ENCODE measurements at regions not wholly inside any gene's neighbourhood (a gene's known extent, or its start where the extent isn't known, plus 50 kb on each side); places are given as distances from the start of the nearest gene placed in this dataset.

DNA sequence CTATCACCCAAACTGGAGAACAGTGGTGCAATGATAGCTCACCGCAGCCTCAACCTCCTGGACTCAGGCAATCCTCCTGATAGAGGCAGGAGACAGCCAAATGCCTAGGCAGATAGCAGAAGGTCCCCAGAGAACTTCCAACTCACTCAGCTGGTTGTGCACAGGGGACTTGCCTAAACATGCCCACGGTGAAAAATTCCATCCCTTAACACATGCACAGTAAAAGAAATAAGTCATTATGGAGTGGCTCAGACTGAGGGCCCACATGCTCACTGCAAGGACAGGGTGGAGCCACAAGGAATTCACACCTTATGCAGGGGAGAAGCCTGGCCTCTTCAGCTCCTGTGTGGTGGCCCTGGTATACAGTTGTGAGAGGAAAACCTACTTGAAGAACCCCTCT, 525.8 kb upstream of the ATP2B1 start:
- H3K9me3 ChIP-seq, result no peaks in the 10 kb centered on the region
- H3K27ac ChIP-seq, result no peak overlapping the region
- no peaks in the 10 kb centered on the region for H3K36me3 ChIP-seq
- no peak for ATAC-seq
- no peaks in the 10 kb centered on the region for H3K4me1 ChIP-seq
- TF ChIP-seq POLR2AphosphoS5 (IDR thresholded peaks at IDR 0.05), result no peak
- no peak for TF ChIP-seq POLR2A (IDR thresholded peaks at IDR 0.05)
- TF ChIP-seq, protein P1, sequence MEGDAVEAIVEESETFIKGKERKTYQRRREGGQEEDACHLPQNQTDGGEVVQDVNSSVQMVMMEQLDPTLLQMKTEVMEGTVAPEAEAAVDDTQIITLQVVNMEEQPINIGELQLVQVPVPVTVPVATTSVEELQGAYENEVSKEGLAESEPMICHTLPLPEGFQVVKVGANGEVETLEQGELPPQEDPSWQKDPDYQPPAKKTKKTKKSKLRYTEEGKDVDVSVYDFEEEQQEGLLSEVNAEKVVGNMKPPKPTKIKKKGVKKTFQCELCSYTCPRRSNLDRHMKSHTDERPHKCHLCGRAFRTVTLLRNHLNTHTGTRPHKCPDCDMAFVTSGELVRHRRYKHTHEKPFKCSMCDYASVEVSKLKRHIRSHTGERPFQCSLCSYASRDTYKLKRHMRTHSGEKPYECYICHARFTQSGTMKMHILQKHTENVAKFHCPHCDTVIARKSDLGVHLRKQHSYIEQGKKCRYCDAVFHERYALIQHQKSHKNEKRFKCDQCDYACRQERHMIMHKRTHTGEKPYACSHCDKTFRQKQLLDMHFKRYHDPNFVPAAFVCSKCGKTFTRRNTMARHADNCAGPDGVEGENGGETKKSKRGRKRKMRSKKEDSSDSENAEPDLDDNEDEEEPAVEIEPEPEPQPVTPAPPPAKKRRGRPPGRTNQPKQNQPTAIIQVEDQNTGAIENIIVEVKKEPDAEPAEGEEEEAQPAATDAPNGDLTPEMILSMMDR (IDR thresholded peaks at IDR 0.05), result no peak
- no peak for TF ChIP-seq EP300 (IDR thresholded peaks at IDR 0.05)
- WGBS, 2 donors (ENCODE audit: low coverage in 1 of 2), result 100% methylated on average over 1 of the region's 2 CpGs; no CpG with 5 or more reads in 1 of the 2 donors
- no peak overlapping the region for H3K4me3 ChIP-seq
- H3K27me3 ChIP-seq, result no peaks in the 10 kb centered on the region

DNA sequence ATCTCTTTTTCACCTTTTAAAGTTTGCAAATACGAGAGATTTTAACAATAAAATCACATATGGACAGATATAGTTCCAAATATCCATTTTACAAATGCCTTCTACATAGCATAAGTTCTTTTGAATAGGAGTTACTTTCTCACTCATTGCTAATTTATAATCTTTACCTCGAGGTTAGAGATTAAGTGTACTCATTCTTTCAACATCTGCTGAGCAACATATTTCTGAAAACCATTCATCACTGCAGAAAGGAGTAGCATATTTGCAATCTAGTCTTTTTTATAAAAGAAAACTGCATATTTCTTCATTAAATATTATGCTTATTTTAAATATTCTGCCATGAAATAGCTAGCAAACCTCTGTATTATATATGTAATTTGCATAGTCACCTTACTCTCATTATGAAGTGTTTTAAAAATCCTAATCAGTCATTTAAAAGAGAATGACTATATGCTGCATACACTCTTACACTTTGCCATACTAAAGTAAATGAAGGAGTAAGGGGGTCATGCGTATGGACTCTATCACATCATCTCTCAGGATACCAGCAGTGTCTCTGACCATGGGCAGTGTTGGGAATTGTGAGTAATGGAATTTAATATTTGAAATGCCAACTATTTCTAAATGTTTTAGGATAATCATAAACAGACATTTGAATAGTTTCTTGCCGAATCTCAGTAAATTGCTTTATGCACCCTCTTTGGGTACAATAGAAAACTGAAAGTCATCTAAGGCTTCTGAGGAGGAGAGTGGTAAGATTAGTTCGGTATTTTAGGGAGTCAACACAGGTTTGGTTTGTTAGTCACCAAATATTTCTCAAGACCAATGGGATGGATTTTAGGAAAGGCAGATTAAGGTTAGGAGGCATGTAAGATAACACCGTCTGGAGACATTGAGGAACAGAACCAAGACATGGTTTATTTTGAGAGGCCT, 524.8 kb upstream of the ATP2B1 start:
- no peak for ATAC-seq
- 75 to 77% methylated on average over 6 of the region's 6 CpGs for WGBS, 2 donors (ENCODE audit: low coverage in 1 of 2)

DNA sequence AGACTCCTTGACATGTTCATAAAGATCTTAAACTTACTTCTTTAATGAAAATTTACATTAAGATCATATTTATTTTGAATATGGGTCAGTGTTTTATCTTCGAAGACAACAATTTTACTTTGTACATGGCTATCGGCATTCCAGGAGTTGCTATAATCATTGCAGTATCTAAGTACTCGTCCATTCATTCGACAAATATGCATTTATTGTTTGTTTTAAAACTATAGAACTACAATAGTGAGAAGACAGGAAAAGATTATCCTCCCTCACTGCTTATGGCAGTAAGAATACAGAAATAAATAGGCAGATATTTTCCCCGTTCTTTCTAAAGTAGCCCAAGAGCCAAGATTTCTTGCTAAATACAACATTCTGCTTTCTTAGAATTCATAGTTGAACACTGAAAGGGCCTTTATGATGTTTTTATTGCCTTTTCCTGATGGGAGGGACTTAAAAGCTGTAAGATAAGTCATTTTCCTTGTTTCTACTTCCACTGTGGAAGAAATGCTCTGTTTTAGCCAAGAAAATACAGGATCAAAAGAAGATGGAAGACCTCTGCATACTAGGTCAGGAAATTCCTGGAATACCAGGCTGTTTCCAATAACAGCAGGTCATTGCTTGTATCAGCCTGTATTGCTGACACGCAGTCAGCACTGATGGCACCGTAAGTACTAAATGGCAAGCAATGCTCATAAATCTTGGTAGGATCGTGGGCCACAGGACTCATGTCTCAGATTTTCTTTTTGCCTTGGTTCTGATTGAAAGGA, 521.0 kb upstream of the ATP2B1 start:
- 73% methylated on average over 8 of the region's 8 CpGs for WGBS, 2 donors (ENCODE audit: low coverage in 1 of 2)
- Histone ChIP-seq H3K4me3 (no peak overlapping the region), H3K9me3 (no peaks in the 10 kb centered on the region), H3K27me3 (no peaks in the 10 kb centered on the region), H3K4me1 (no peaks in the 10 kb centered on the region), H3K27ac (no peak overlapping the region), H3K36me3 (no peaks in the 10 kb centered on the region)
- TF ChIP-seq POLR2A (IDR thresholded peaks at IDR 0.05), result no peak
- TF ChIP-seq EP300 (IDR thresholded peaks at IDR 0.05), result no peak
- TF ChIP-seq POLR2AphosphoS5 (IDR thresholded peaks at IDR 0.05), result no peak
- no peak for ATAC-seq

More for the DNA sequence above, 524.8 kb upstream of the ATP2B1 start:
- TF ChIP-seq EP300 (IDR thresholded peaks at IDR 0.05), result no peak
- TF ChIP-seq POLR2AphosphoS5 (IDR thresholded peaks at IDR 0.05), result no peak
- TF ChIP-seq, protein P1 (IDR thresholded peaks at IDR 0.05), result no peak
- TF ChIP-seq POLR2A (IDR thresholded peaks at IDR 0.05), result no peak
- Histone ChIP-seq H3K9me3 (no peaks in the 10 kb centered on the region), H3K4me1 (no peaks in the 10 kb centered on the region), H3K4me3 (no peak overlapping the region), H3K27me3 (no peaks in the 10 kb centered on the region), H3K27ac (no peak overlapping the region), H3K36me3 (no peaks in the 10 kb centered on the region)

DNA sequence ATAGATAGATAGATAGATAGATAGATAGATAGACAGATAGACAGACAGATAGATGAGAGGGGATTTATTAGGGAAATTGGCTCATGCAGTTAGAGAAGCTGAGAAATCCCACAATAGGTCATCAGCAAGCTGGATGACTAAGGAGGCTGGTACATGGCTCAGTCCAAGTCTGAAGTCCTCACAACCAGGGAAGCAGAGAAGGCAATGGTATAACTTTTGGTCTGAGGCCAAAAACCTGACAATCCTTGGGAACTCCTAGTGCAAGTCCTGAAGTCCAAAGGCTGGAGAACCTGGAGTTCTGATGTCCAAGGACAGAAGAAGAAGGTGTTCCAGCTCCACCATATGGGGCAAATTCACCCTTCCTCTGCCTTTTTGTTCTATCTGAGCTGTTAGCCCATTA, 517.6 kb upstream of the ATP2B1 start:
- Histone ChIP-seq H3K4me3 (no peak overlapping the region), H3K9me3 (no peaks in the 10 kb centered on the region), H3K36me3 (no peaks in the 10 kb centered on the region), H3K4me1 (no peaks in the 10 kb centered on the region), H3K27ac (no peak overlapping the region), H3K27me3 (no peaks in the 10 kb centered on the region)
- ATAC-seq, result no peak
- TF ChIP-seq, protein P1 (IDR thresholded peaks at IDR 0.05), result no peak
- TF ChIP-seq EP300 (IDR thresholded peaks at IDR 0.05), result no peak
- TF ChIP-seq POLR2A (IDR thresholded peaks at IDR 0.05), result no peak
- no peak for TF ChIP-seq POLR2AphosphoS5 (IDR thresholded peaks at IDR 0.05)

DNA sequence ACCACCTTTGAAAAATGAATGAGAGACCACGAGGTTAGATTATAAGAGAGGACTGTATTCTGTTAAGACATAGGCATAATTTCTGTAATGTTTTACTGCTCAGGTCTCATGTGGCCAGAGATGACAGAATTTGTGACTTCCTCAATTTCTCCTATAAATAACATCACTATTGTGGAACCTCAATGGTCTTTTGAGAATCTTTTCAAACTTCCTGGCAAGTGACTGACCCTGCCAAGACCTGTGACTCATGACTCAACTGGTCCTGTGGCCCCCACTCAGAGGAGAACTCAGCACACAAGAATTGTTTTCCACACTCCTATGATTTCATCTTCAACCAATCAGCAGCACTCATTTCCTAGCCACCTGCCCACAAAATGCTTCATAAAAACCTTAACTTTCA, 508.2 kb upstream of the ATP2B1 start:
- TF ChIP-seq EP300 (IDR thresholded peaks at IDR 0.05) (no peak), POLR2A (IDR thresholded peaks at IDR 0.05) (no peak), POLR2AphosphoS5 (IDR thresholded peaks at IDR 0.05) (no peak)
- TF ChIP-seq, protein P1 (IDR thresholded peaks at IDR 0.05), result no peak
- no peak for ATAC-seq
- no peaks in the 10 kb centered on the region for H3K9me3 ChIP-seq
- no peak overlapping the region for H3K4me3 ChIP-seq
- no peak overlapping the region for H3K27ac ChIP-seq
- peaks cover 0 to 6% (median 0%) of the 10 kb centered on the region in 3 donors for H3K4me1 ChIP-seq
- no peaks in the 10 kb centered on the region for H3K36me3 ChIP-seq
- 0 to 20% methylated on average over 1 of the region's 1 CpG for WGBS, 2 donors (ENCODE audit: low coverage in 1 of 2)
- no peaks in the 10 kb centered on the region for H3K27me3 ChIP-seq

All from gastroesophageal sphincter (tissue), 4 donors.